OCI-LY7 (cell line): ENCODE measurements at regions not wholly inside any gene's neighbourhood (a gene's known extent, or its start where the extent isn't known, plus 50 kb on each side); places are given as distances from the start of the nearest gene placed in this dataset.

Source experiments
- BruUV-seq: library from RNA; stranded (reverse); fragments of 400-500 nt; replicated peaks from 2 replicates; lab custom pipeline; 2021; lab: Mats Ljungman, UMichigan
- CTCF ChIA-PET: fragments of 300-600 bp; sonication (Branson Sonifier 250); formaldehyde crosslinking; loops from one replicate; lab custom pipeline; 2022; ENCODE audit warnings: antibody characterized with exemption; ENCODE audit not compliant: unreplicated experiment; lab: Charles Lee
- POLR2A ChIA-PET: fragments of 300-600 bp; sonication (Branson Sonifier 250); formaldehyde crosslinking; loops from one replicate; lab custom pipeline; 2022; ENCODE audit warnings: antibody characterized with exemption; lab: Charles Lee
- DNase-seq: peaks from one replicate; pipeline ENCODE4 v3.0.0-alpha.2; 2015; ENCODE audit warnings: low spot score
- H2AFZ ChIP-seq: fragments of 200-600 bp; sonication (generic), shearing (Covaris generic); 2 replicates; pipeline ENCODE4 v1.6.1; 2014; ENCODE audit warnings: mild to moderate bottlenecking, antibody characterized with exemption, low read length, moderate library complexity
- H3K27ac ChIP-seq: fragments of 200-600 bp; sonication (generic); 2 replicates; pipeline ENCODE4 v1.5.1; 2014; ENCODE audit warnings: mixed run types, low read depth, mild to moderate bottlenecking, moderate library complexity, low read length, inconsistent platforms; ENCODE audit not compliant: poor library complexity, severe bottlenecking
- H3K36me3 ChIP-seq: fragments of 200-600 bp; sonication (generic); 2 replicates; pipeline ENCODE4 v1.6.1; 2014; ENCODE audit warnings: mild to moderate bottlenecking, antibody characterized with exemption, low read length, moderate library complexity, mixed read lengths; ENCODE audit not compliant: insufficient read depth
- H3K4me1 ChIP-seq: fragments of 200-600 bp; sonication (generic); 2 replicates; pipeline ENCODE4 v1.5.1; 2014; ENCODE audit warnings: mild to moderate bottlenecking, low read length; ENCODE audit not compliant: insufficient read depth, poor library complexity, severe bottlenecking
- H3K4me2 ChIP-seq: fragments of 200-600 bp; sonication (generic); 2 replicates; pipeline ENCODE4 v1.6.1; 2014; ENCODE audit warnings: mild to moderate bottlenecking, low read length
- H3K4me3 ChIP-seq: fragments of 200-600 bp; sonication (generic); 2 replicates; pipeline ENCODE4 v1.5.1; 2014; ENCODE audit warnings: mild to moderate bottlenecking, low read depth, low read length; ENCODE audit not compliant: poor library complexity, severe bottlenecking
- H3K79me2 ChIP-seq: fragments of 200-600 bp; sonication (generic); 2 replicates; pipeline ENCODE4 v1.6.1; 2016; ENCODE audit warnings: low read depth, mild to moderate bottlenecking, low read length, moderate library complexity, mixed read lengths; ENCODE audit not compliant: insufficient read depth
- H3K9me2 ChIP-seq: fragments of 200-600 bp; sonication (generic); 2 replicates; pipeline ENCODE4 v1.6.1; 2016; ENCODE audit warnings: mild to moderate bottlenecking, low read length, mixed read lengths; ENCODE audit not compliant: insufficient read depth
- H3K9me3 ChIP-seq: fragments of 200-600 bp; sonication (generic); 2 replicates; pipeline ENCODE4 v1.6.1; 2014; ENCODE audit warnings: mild to moderate bottlenecking, mixed run types, low read length, mixed read lengths
- H4K20me1 ChIP-seq: fragments of 200-600 bp; sonication (generic); 2 replicates; pipeline ENCODE4 v1.6.1; 2014; ENCODE audit warnings: mild to moderate bottlenecking, antibody characterized with exemption, low read length, moderate library complexity, mixed read lengths; ENCODE audit not compliant: insufficient read depth
- CTCF ChIP-seq: fragments of 200-600 bp; sonication (generic); conservative IDR thresholded peaks from 2 replicates; pipeline ENCODE4 v1.5.1; 2014; ENCODE audit warnings: mild to moderate bottlenecking, antibody characterized with exemption, low read length, moderate library complexity, mixed read lengths
- EZH2phosphoT487 ChIP-seq: fragments of 200-600 bp; sonication (generic); IDR thresholded peaks from 2 replicates; pipeline ENCODE4 v1.6.1; 2018; ENCODE audit warnings: low read depth, borderline replicate concordance, mild to moderate bottlenecking, mixed run types, antibody characterized with exemption, low read length, moderate library complexity, mixed read lengths
- intact Hi-C: fragments of 100-400 bp; cut with micrococcal nuclease; formaldehyde crosslinking; loops from one replicate; pipeline ENCODE4 v1.10.0; 2022; ENCODE audit not compliant: unreplicated experiment

- Histone ChIP-seq H3K4me2 (no peak overlapping the region), H3K9me2 (no peaks in the 10 kb centered on the region), H3K36me3 (no peaks in the 10 kb centered on the region), H3K9me3 (no peaks in the 10 kb centered on the region), H3K4me1 (no peaks in the 10 kb centered on the region), H4K20me1 (no peaks in the 10 kb centered on the region), H3K27ac (no peak overlapping the region), H2AFZ (no peak overlapping the region), H3K4me3 (no peak overlapping the region), H3K79me2 (no peaks in the 10 kb centered on the region)
- CTCF ChIA-PET: no interaction called here
- no peak for DNase-seq
- intact Hi-C loops: no loop called here
- POLR2A ChIA-PET: interaction anchor here (1.3 kb wide), 1 partner anchor 16 kb away, joined by 3 read pairs; no protein-coding TSS in a partner anchor
- TF ChIP-seq EZH2phosphoT487 (no peak), CTCF (no peak)
- BruUV-seq: no TSS peak
Observed at GRCh38 chr1:244106837-244107493, 55.9 kb downstream of the ZBTB18 start.

GRCh38 chr1:244111027-244111426 lies 59.9 kb downstream of the ZBTB18 start:
- TF ChIP-seq EZH2phosphoT487 (no peak), CTCF (no peak)
- H3K9me2 ChIP-seq: no peaks in the 10 kb centered on the region
- no peak overlapping the region for H2AFZ ChIP-seq
- ChIA-PET CTCF (no interaction called here), POLR2A (no interaction called here)
- H3K79me2 ChIP-seq: no peaks in the 10 kb centered on the region
- H3K36me3 ChIP-seq: no peaks in the 10 kb centered on the region
- H3K9me3 ChIP-seq: no peaks in the 10 kb centered on the region
- intact Hi-C loops: no loop called here
- no peak overlapping the region for H3K27ac ChIP-seq
- H3K4me3 ChIP-seq: no peak overlapping the region
- H4K20me1 ChIP-seq: no peaks in the 10 kb centered on the region
- DNase-seq: no peak
- H3K4me2 ChIP-seq: no peak overlapping the region
- no TSS peak for BruUV-seq
- H3K4me1 ChIP-seq: no peaks in the 10 kb centered on the region

GRCh38 chr1:244112041-244112440 lies 61.0 kb downstream of the ZBTB18 start:
- no peaks in the 10 kb centered on the region for H3K36me3 ChIP-seq
- ChIA-PET CTCF (no interaction called here), POLR2A (no interaction called here)
- intact Hi-C loops: no loop called here
- no peaks in the 10 kb centered on the region for H4K20me1 ChIP-seq
- H3K79me2 ChIP-seq: no peaks in the 10 kb centered on the region
- no peaks in the 10 kb centered on the region for H3K4me1 ChIP-seq
- no peak overlapping the region for H3K4me3 ChIP-seq
- H3K9me2 ChIP-seq: no peaks in the 10 kb centered on the region
- H3K9me3 ChIP-seq: no peaks in the 10 kb centered on the region
- no TSS peak for BruUV-seq
- H3K27ac ChIP-seq: no peak overlapping the region
- DNase-seq: no peak
- no peak for TF ChIP-seq CTCF
- TF ChIP-seq EZH2phosphoT487: no peak
- no peak overlapping the region for H2AFZ ChIP-seq
- H3K4me2 ChIP-seq: no peak overlapping the region
